Brain microvascular endothelial cell (primary cell): ENCODE measurements at regions not wholly inside any gene's neighbourhood (a gene's known extent, or its start where the extent isn't known, plus 50 kb on each side); places are given as distances from the start of the nearest gene placed in this dataset.

Experiments
- DNase-seq: peaks from one replicate; pipeline ENCODE4 v3.0.0-alpha.2; 2020
- H3K27ac ChIP-seq: fragments of 250-450 bp; sonication (Bioruptor Pico); 2 replicates; pipeline ENCODE4 v1.5.1; 2020; ENCODE audit warnings: mild to moderate bottlenecking, moderate library complexity
- H3K27me3 ChIP-seq: fragments of 250-450 bp; sonication (Bioruptor Pico); replicated peaks from 2 replicates; pipeline ENCODE4 v1.5.1; 2020; ENCODE audit warnings: mild to moderate bottlenecking
- H3K36me3 ChIP-seq: fragments of 250-450 bp; sonication (Bioruptor Pico); replicated peaks from 2 replicates; pipeline ENCODE4 v1.5.1; 2020; ENCODE audit warnings: mild to moderate bottlenecking
- H3K4me3 ChIP-seq: 2 replicates; pipeline ENCODE4 v1.5.1; 2011; ENCODE audit warnings: low read depth, mild to moderate bottlenecking, control low read depth, low read length, moderate library complexity
- in situ Hi-C: cut with HindIII; loops from 2 replicates; pipeline ENCODE4 v1.10.0; 2017; ENCODE audit warnings: low sequenced_read_pairs, low pct_ligation_motif_present
- TF ChIP-seq, protein P1 (sequence below): IDR thresholded peaks from 2 replicates; pipeline ENCODE4 v1.5.1; 2011; ENCODE audit warnings: low read depth, mild to moderate bottlenecking, moderate library complexity, low read length, control low read depth, inconsistent platforms; ENCODE audit errors: missing control alignments

DNA sequence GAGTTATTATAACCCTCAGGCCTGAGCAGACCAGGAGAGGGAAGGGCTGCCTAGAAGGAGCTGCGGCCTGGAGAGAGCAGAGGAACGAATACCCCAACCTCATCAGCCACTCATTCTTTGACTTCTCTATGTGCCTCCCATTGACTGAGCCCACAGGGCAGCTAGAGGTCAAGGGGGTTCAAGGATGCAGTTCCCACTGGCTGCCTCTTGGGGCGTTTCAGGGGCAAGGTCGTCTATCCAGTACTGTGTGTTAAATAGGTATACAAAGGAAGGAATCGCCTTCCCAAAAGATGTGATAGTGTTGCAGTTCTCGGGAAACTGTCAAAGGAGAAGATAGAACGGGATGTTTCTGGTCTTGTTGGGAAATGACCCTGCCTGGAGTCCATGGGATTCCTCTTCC is 250.6 kb downstream of the PRDM2 start:
- Histone ChIP-seq H3K27me3 (no peaks in the 10 kb centered on the region), H3K27ac (no peak overlapping the region), H3K36me3 (no peaks in the 10 kb centered on the region), H3K4me3 (no peak overlapping the region)
- no peak for DNase-seq
- TF ChIP-seq, protein P1, sequence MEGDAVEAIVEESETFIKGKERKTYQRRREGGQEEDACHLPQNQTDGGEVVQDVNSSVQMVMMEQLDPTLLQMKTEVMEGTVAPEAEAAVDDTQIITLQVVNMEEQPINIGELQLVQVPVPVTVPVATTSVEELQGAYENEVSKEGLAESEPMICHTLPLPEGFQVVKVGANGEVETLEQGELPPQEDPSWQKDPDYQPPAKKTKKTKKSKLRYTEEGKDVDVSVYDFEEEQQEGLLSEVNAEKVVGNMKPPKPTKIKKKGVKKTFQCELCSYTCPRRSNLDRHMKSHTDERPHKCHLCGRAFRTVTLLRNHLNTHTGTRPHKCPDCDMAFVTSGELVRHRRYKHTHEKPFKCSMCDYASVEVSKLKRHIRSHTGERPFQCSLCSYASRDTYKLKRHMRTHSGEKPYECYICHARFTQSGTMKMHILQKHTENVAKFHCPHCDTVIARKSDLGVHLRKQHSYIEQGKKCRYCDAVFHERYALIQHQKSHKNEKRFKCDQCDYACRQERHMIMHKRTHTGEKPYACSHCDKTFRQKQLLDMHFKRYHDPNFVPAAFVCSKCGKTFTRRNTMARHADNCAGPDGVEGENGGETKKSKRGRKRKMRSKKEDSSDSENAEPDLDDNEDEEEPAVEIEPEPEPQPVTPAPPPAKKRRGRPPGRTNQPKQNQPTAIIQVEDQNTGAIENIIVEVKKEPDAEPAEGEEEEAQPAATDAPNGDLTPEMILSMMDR = peak; percentile 13
- in situ Hi-C loops = no loop called here

GRCh38 chr1:13951793-13952751 is 252.1 kb downstream of the PRDM2 start:
- no peak overlapping the region for H3K4me3 ChIP-seq
- H3K27me3 ChIP-seq = no peaks in the 10 kb centered on the region
- in situ Hi-C loops = no loop called here
- TF ChIP-seq, protein P1 = no peak
- no peaks in the 10 kb centered on the region for H3K36me3 ChIP-seq
- DNase-seq = no peak
- H3K27ac ChIP-seq = no peak overlapping the region

- H3K27me3 ChIP-seq = no peaks in the 10 kb centered on the region
- no peak for DNase-seq
- TF ChIP-seq, protein P1 = no peak
- no peaks in the 10 kb centered on the region for H3K36me3 ChIP-seq
- in situ Hi-C loops = no loop called here
- no peak overlapping the region for H3K4me3 ChIP-seq
- H3K27ac ChIP-seq = no peak overlapping the region
Measured at GRCh38 chr1:13952985-13953384, 253.0 kb downstream of the PRDM2 start.

- Histone ChIP-seq H3K27ac (no peak overlapping the region), H3K27me3 (no peaks in the 10 kb centered on the region), H3K4me3 (no peak overlapping the region), H3K36me3 (no peaks in the 10 kb centered on the region)
- no peak for DNase-seq
- TF ChIP-seq, protein P1 = no peak
- in situ Hi-C loops = no loop called here
Measured at GRCh38 chr1:13956393-13956792, 256.4 kb downstream of the PRDM2 start.

GRCh38 chr1:13960375-13960987 is 260.5 kb downstream of the PRDM2 start:
- H3K36me3 ChIP-seq = no peaks in the 10 kb centered on the region
- in situ Hi-C loops = no loop called here
- TF ChIP-seq, protein P1 = peak; percentile 94
- H3K27ac ChIP-seq = no peak overlapping the region
- H3K4me3 ChIP-seq = no peak overlapping the region
- DNase-seq = peak; percentile 33
- no peaks in the 10 kb centered on the region for H3K27me3 ChIP-seq
